ENCODE measurements at regions not wholly inside any gene's neighbourhood (a gene's known extent, or its start where the extent isn't known, plus 50 kb on each side); places are given as distances from the start of the nearest gene placed in this dataset.

DNA sequence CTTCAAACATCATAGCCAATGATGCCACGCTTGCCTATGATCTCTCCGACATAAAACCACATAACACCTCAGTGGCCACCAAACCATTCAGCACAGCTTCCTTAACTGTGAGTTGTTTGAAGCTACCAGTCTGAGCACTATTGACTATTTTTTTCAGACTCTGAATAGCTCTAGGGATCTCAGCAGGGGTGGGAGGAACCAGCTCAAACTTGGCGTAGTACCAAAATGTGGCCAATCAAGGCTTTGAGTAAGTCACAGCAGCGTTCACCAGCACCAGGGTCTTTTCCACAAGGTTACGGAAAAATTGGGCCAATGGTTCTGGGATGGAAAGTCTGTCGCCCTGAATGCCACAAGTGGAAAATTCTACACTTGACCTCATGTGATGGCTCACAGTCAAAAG is 70.6 kb downstream of the SMPDL3A start:
- DNase-seq (ENCODE audit: low read depth, low spot score) (no peak), ATAC-seq (no peak)
- no peaks in the 10 kb centered on the region for H3K4me1 ChIP-seq (ENCODE audit: control insufficient read depth, insufficient read depth, low read length)
- in situ Hi-C loops (cut with HindIII; ENCODE audit: low pct_unique_long_range_greater_than_20kb, low sequenced_read_pairs) (no loop called here), intact Hi-C loops (cut with micrococcal nuclease; ENCODE audit: unreplicated experiment) (no loop called here)
- CTCF ChIA-PET = no interaction called here
- POLR2A ChIA-PET = no interaction called here
- H3K4me3 ChIP-seq (ENCODE audit: low read depth in 2 of 2, low read length in 2 of 2) = no peak overlapping the region
- H3K27ac ChIP-seq (ENCODE audit: low read length) = no peak overlapping the region
- no peaks in the 10 kb centered on the region for H3K9me3 ChIP-seq (ENCODE audit: control insufficient read depth, insufficient read depth, low read depth, low read length)
- TF ChIP-seq TCF7L2 (IDR thresholded peaks at IDR 0.05; ENCODE audit: low read depth, low read length) (no peak), SIN3A (IDR thresholded peaks at IDR 0.05; ENCODE audit: borderline replicate concordance, insufficient read depth, low read depth, low read length) (no peak), POLR2AphosphoS5 (IDR thresholded peaks at IDR 0.05; ENCODE audit: low read depth, low read length) (no peak)
- TF ChIP-seq, protein P1, sequence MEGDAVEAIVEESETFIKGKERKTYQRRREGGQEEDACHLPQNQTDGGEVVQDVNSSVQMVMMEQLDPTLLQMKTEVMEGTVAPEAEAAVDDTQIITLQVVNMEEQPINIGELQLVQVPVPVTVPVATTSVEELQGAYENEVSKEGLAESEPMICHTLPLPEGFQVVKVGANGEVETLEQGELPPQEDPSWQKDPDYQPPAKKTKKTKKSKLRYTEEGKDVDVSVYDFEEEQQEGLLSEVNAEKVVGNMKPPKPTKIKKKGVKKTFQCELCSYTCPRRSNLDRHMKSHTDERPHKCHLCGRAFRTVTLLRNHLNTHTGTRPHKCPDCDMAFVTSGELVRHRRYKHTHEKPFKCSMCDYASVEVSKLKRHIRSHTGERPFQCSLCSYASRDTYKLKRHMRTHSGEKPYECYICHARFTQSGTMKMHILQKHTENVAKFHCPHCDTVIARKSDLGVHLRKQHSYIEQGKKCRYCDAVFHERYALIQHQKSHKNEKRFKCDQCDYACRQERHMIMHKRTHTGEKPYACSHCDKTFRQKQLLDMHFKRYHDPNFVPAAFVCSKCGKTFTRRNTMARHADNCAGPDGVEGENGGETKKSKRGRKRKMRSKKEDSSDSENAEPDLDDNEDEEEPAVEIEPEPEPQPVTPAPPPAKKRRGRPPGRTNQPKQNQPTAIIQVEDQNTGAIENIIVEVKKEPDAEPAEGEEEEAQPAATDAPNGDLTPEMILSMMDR (IDR thresholded peaks at IDR 0.05) = no peak
- TF ChIP-seq, protein P2, sequence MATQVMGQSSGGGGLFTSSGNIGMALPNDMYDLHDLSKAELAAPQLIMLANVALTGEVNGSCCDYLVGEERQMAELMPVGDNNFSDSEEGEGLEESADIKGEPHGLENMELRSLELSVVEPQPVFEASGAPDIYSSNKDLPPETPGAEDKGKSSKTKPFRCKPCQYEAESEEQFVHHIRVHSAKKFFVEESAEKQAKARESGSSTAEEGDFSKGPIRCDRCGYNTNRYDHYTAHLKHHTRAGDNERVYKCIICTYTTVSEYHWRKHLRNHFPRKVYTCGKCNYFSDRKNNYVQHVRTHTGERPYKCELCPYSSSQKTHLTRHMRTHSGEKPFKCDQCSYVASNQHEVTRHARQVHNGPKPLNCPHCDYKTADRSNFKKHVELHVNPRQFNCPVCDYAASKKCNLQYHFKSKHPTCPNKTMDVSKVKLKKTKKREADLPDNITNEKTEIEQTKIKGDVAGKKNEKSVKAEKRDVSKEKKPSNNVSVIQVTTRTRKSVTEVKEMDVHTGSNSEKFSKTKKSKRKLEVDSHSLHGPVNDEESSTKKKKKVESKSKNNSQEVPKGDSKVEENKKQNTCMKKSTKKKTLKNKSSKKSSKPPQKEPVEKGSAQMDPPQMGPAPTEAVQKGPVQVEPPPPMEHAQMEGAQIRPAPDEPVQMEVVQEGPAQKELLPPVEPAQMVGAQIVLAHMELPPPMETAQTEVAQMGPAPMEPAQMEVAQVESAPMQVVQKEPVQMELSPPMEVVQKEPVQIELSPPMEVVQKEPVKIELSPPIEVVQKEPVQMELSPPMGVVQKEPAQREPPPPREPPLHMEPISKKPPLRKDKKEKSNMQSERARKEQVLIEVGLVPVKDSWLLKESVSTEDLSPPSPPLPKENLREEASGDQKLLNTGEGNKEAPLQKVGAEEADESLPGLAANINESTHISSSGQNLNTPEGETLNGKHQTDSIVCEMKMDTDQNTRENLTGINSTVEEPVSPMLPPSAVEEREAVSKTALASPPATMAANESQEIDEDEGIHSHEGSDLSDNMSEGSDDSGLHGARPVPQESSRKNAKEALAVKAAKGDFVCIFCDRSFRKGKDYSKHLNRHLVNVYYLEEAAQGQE (IDR thresholded peaks at IDR 0.05; ENCODE audit: insufficient read depth in 1 of 2, low read depth in 2 of 2, low read length in 1 of 2) = no peak
- H3K36me3 ChIP-seq (ENCODE audit: control insufficient read depth, insufficient read depth, low read length) = no peaks in the 10 kb centered on the region
- no TSS peak for BruUV-seq (replicated peaks)
- no peaks in the 10 kb centered on the region; the same call in 1 of the 2 replicates for H3K27me3 ChIP-seq (ENCODE audit: control insufficient read depth, insufficient read depth, low read length)

DNA sequence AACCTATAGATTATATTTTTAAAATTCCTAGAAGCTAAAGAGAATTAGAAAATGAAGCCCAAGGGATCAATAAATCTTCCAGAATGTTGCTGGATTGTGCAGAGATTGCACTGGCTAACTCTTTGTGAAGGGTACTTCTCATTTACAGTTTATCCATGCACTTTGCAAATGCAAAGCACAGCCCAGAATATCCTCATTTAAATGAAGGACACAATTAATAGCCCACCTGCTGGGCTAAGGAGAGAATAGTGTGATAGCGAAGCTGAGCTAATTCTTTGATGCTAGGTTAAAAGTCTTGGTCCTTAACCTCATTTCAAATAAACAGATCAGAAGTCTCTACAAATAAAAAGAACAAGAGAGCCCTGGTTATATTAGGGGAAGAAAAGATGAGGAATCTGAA is 72.5 kb downstream of the SMPDL3A start:
- H3K36me3 ChIP-seq (ENCODE audit: control insufficient read depth, insufficient read depth, low read length) = no peaks in the 10 kb centered on the region
- no TSS peak for BruUV-seq (replicated peaks)
- in situ Hi-C loops (cut with HindIII; ENCODE audit: low pct_unique_long_range_greater_than_20kb, low sequenced_read_pairs) = no loop called here
- no peak for TF ChIP-seq TCF7L2 (IDR thresholded peaks at IDR 0.05; ENCODE audit: low read depth, low read length)
- TF ChIP-seq, protein P2 (IDR thresholded peaks at IDR 0.05; ENCODE audit: insufficient read depth in 1 of 2, low read depth in 2 of 2, low read length in 1 of 2) = no peak
- no peak for TF ChIP-seq POLR2AphosphoS5 (IDR thresholded peaks at IDR 0.05; ENCODE audit: low read depth, low read length)
- TF ChIP-seq SIN3A (IDR thresholded peaks at IDR 0.05; ENCODE audit: borderline replicate concordance, insufficient read depth, low read depth, low read length) = no peak
- TF ChIP-seq, protein P1 (IDR thresholded peaks at IDR 0.05) = no peak
- no peaks in the 10 kb centered on the region; the same call in 1 of the 2 replicates for H3K27me3 ChIP-seq (ENCODE audit: control insufficient read depth, insufficient read depth, low read length)
- no peak overlapping the region for H3K27ac ChIP-seq (ENCODE audit: low read length)
- no peaks in the 10 kb centered on the region for H3K9me3 ChIP-seq (ENCODE audit: control insufficient read depth, insufficient read depth, low read depth, low read length)
- CTCF ChIA-PET = no interaction called here
- intact Hi-C loops (cut with micrococcal nuclease; ENCODE audit: unreplicated experiment) = no loop called here
- H3K4me3 ChIP-seq (ENCODE audit: low read depth in 2 of 2, low read length in 2 of 2) = no peak overlapping the region
- H3K4me1 ChIP-seq (ENCODE audit: control insufficient read depth, insufficient read depth, low read length) = no peaks in the 10 kb centered on the region
- POLR2A ChIA-PET = no interaction called here
- ATAC-seq (no peak), DNase-seq (ENCODE audit: low read depth, low spot score) (no peak)
